GM12891 (cell line): ENCODE measurements at regions not wholly inside any gene's neighbourhood (a gene's known extent, or its start where the extent isn't known, plus 50 kb on each side); places are given as distances from the start of the nearest gene placed in this dataset.

Experiments
- PAX5 ChIP-seq: IDR thresholded peaks from 2 replicates; pipeline ENCODE4 v1.6.1; 2011; ENCODE audit warnings: low read length, moderate library complexity, mild to moderate bottlenecking; ENCODE audit not compliant: insufficient read depth, severe bottlenecking
- POLR2A ChIP-seq: IDR thresholded peaks from 2 replicates; pipeline ENCODE4 v1.6.1; 2011; ENCODE audit warnings: low read depth, low read length, control low read depth
- POLR2AphosphoS5 ChIP-seq: IDR thresholded peaks from 2 replicates; pipeline ENCODE4 v1.6.1; 2011; ENCODE audit warnings: low read depth, low read length, control low read depth
- POU2F2 ChIP-seq: IDR thresholded peaks from 2 replicates; pipeline ENCODE4 v1.6.1; 2011; ENCODE audit warnings: low read depth, mild to moderate bottlenecking, control low read depth, low read length, moderate library complexity
- SPI1 ChIP-seq: IDR thresholded peaks from 2 replicates; pipeline ENCODE4 v1.6.1; 2011; ENCODE audit warnings: low read depth, low read length, control low read depth
- TAF1 ChIP-seq: IDR thresholded peaks from 2 replicates; pipeline ENCODE4 v1.6.1; 2011; ENCODE audit warnings: low read depth, low read length, control low read depth

- TF ChIP-seq POLR2AphosphoS5 (no peak), POLR2A (no peak), TAF1 (no peak), SPI1 (no peak), PAX5 (no peak), POU2F2 (no peak)
These were observed 158.9 kb upstream of the SASH1 start for GRCh38 chr6:148183776-148184175.
